ENCODE measurements at regions not wholly inside any gene's neighbourhood (a gene's known extent, or its start where the extent isn't known, plus 50 kb on each side); places are given as distances from the start of the nearest gene placed in this dataset.

- DNase-seq (no peak), ATAC-seq (no peak)
- Histone ChIP-seq H3K9me3 (no peaks in the 10 kb centered on the region), H3K27me3 (no peaks in the 10 kb centered on the region), H3K4me1 (no peaks in the 10 kb centered on the region), H3K27ac (no peak overlapping the region), H3K4me3 (no peak overlapping the region), H3K36me3 (no peaks in the 10 kb centered on the region)
- in situ Hi-C loops (cut with MboI; ENCODE audit: low sequenced_read_pairs in 4 of 4): no loop called here
- intact Hi-C loops (cut with DNase I; ENCODE audit: low total_unique reads): no loop called here
- no peak for TF ChIP-seq POLR2A (IDR thresholded peaks at IDR 0.05)
- TF ChIP-seq CTCF (IDR thresholded peaks at IDR 0.05 in 4 of 5, conservative IDR thresholded peaks at IDR 0.05 in 1 of 5): no peak
Measured at GRCh38 chr11:80798174-80798573, 1357.3 kb upstream of the TENM4 start.

GRCh38 chr11:80783561-80783960, 1342.7 kb upstream of the TENM4 start:
- ATAC-seq (no peak), DNase-seq (no peak)
- Histone ChIP-seq H3K27ac (no peak overlapping the region), H3K4me1 (no peaks in the 10 kb centered on the region), H3K9me3 (no peaks in the 10 kb centered on the region), H3K27me3 (no peaks in the 10 kb centered on the region), H3K4me3 (no peak overlapping the region), H3K36me3 (no peaks in the 10 kb centered on the region)
- TF ChIP-seq POLR2A (IDR thresholded peaks at IDR 0.05) (no peak), CTCF (IDR thresholded peaks at IDR 0.05 in 4 of 5, conservative IDR thresholded peaks at IDR 0.05 in 1 of 5) (no peak)
- intact Hi-C loops (cut with DNase I; ENCODE audit: low total_unique reads): no loop called here
- in situ Hi-C loops (cut with MboI; ENCODE audit: low sequenced_read_pairs in 4 of 4): no loop called here

GRCh38 chr11:80782135-80782885, 1341.5 kb upstream of the TENM4 start:
- intact Hi-C loops (cut with DNase I; ENCODE audit: low total_unique reads) (no loop called here), in situ Hi-C loops (cut with MboI; ENCODE audit: low sequenced_read_pairs in 4 of 4) (no loop called here)
- H3K4me3 ChIP-seq: no peak overlapping the region

GRCh38 chr11:80779905-80780605, 1339.2 kb upstream of the TENM4 start:
- Histone ChIP-seq H3K4me1 (no peaks in the 10 kb centered on the region), H3K4me3 (no peak overlapping the region), H3K27ac (no peak overlapping the region), H3K9me3 (no peaks in the 10 kb centered on the region), H3K36me3 (no peaks in the 10 kb centered on the region), H3K27me3 (no peaks in the 10 kb centered on the region)
- DNase-seq (no peak), ATAC-seq (no peak)
- in situ Hi-C loops (cut with MboI; ENCODE audit: low sequenced_read_pairs in 4 of 4) (no loop called here), intact Hi-C loops (cut with DNase I; ENCODE audit: low total_unique reads) (no loop called here)
- TF ChIP-seq CTCF (IDR thresholded peaks at IDR 0.05 in 4 of 5, conservative IDR thresholded peaks at IDR 0.05 in 1 of 5) (no peak), POLR2A (IDR thresholded peaks at IDR 0.05) (no peak)

More at GRCh38 chr11:80782135-80782885, 1341.5 kb upstream of the TENM4 start:
- DNase-seq (no peak), ATAC-seq (no peak)
- Histone ChIP-seq H3K36me3 (no peaks in the 10 kb centered on the region), H3K27me3 (no peaks in the 10 kb centered on the region), H3K4me1 (no peaks in the 10 kb centered on the region), H3K9me3 (no peaks in the 10 kb centered on the region), H3K27ac (no peak overlapping the region)
- TF ChIP-seq POLR2A (IDR thresholded peaks at IDR 0.05) (no peak), CTCF (IDR thresholded peaks at IDR 0.05 in 4 of 5, conservative IDR thresholded peaks at IDR 0.05 in 1 of 5) (no peak)

Data from gastrocnemius medialis (tissue), 4 donors.